MM.1S (cell line): ENCODE measurements at regions not wholly inside any gene's neighbourhood (a gene's known extent, or its start where the extent isn't known, plus 50 kb on each side); places are given as distances from the start of the nearest gene placed in this dataset.

ENCODE experiments used
- DNase-seq: peaks from one replicate; pipeline ENCODE4 v3.0.0-alpha.2; 2015
- H2AFZ ChIP-seq: fragments of 300-600 bp; sonication (generic); 2 replicates; pipeline ENCODE4 v1.6.0; 2016; ENCODE audit warnings: antibody characterized with exemption, low read length
- H3F3A ChIP-seq: fragments of 300-600 bp; sonication (generic); 2 replicates; pipeline ENCODE4 v1.6.1; 2016; ENCODE audit warnings: mild to moderate bottlenecking, antibody characterized with exemption, low read length, moderate library complexity, mixed read lengths; ENCODE audit not compliant: insufficient read depth
- H3K27ac ChIP-seq: fragments of 300-600 bp; sonication (generic); 2 replicates; pipeline ENCODE4 v1.5.1; 2016; ENCODE audit warnings: mild to moderate bottlenecking, low read length
- H3K27me3 ChIP-seq: fragments of 300-600 bp; sonication (generic); replicated peaks from 2 replicates; pipeline ENCODE4 v1.6.0; 2016; ENCODE audit warnings: low read length; ENCODE audit not compliant: insufficient read depth
- H3K36me3 ChIP-seq: fragments of 300-600 bp; sonication (generic); replicated peaks from 2 replicates; pipeline ENCODE4 v1.6.1; 2016; ENCODE audit warnings: mild to moderate bottlenecking, low read length, mixed read lengths; ENCODE audit not compliant: insufficient read depth
- H3K4me1 ChIP-seq: fragments of 300-600 bp; sonication (generic); 2 replicates; pipeline ENCODE4 v1.6.1; 2016; ENCODE audit warnings: low read length, mixed read lengths
- H3K4me2 ChIP-seq: fragments of 300-600 bp; sonication (generic); 2 replicates; pipeline ENCODE4 v1.6.0; 2016; ENCODE audit warnings: low read depth, low read length
- H3K4me3 ChIP-seq: fragments of 300-600 bp; sonication (generic); 2 replicates; pipeline ENCODE4 v1.5.1; 2016; ENCODE audit warnings: low read length, mixed read lengths
- H3K79me2 ChIP-seq: fragments of 300-600 bp; sonication (generic); 2 replicates; pipeline ENCODE4 v1.6.1; 2016; ENCODE audit warnings: mixed run types, low read length, mixed read lengths
- H3K9ac ChIP-seq: fragments of 300-600 bp; sonication (generic); 2 replicates; pipeline ENCODE4 v1.6.1; 2016; ENCODE audit warnings: low read length, mixed read lengths
- H3K9me2 ChIP-seq: fragments of 300-600 bp; sonication (generic); replicated peaks from 2 replicates; pipeline ENCODE4 v1.6.1; 2016; ENCODE audit warnings: mild to moderate bottlenecking, low read length, mixed read lengths; ENCODE audit not compliant: insufficient read depth
- H3K9me3 ChIP-seq: fragments of 300-600 bp; sonication (generic); replicated peaks from 2 replicates; pipeline ENCODE4 v1.6.1; 2016; ENCODE audit warnings: mild to moderate bottlenecking, low read length, mixed read lengths; ENCODE audit not compliant: insufficient read depth
- H4K20me1 ChIP-seq: fragments of 300-600 bp; sonication (generic); 2 replicates; pipeline ENCODE4 v1.6.1; 2016; ENCODE audit warnings: mild to moderate bottlenecking, low read length, moderate library complexity, mixed read lengths; ENCODE audit not compliant: insufficient read depth
- EZH2 ChIP-seq: fragments of 300-600 bp; sonication (generic); optimal IDR thresholded peaks from 2 replicates; pipeline ENCODE3; 2017; ENCODE audit warnings: low read depth, mild to moderate bottlenecking, antibody characterized with exemption, low read length, mixed read lengths
- EZH2phosphoT487 ChIP-seq: fragments of 300-600 bp; sonication (generic); IDR thresholded peaks from 2 replicates; pipeline ENCODE4 v1.6.1; 2018; ENCODE audit warnings: antibody characterized with exemption, low read length
- TF ChIP-seq, protein P1 (sequence below): fragments of 300-600 bp; sonication (generic); IDR thresholded peaks from 2 replicates; pipeline ENCODE4 v1.5.1; 2016; ENCODE audit warnings: antibody characterized with exemption, low read length, mixed read lengths

DNA sequence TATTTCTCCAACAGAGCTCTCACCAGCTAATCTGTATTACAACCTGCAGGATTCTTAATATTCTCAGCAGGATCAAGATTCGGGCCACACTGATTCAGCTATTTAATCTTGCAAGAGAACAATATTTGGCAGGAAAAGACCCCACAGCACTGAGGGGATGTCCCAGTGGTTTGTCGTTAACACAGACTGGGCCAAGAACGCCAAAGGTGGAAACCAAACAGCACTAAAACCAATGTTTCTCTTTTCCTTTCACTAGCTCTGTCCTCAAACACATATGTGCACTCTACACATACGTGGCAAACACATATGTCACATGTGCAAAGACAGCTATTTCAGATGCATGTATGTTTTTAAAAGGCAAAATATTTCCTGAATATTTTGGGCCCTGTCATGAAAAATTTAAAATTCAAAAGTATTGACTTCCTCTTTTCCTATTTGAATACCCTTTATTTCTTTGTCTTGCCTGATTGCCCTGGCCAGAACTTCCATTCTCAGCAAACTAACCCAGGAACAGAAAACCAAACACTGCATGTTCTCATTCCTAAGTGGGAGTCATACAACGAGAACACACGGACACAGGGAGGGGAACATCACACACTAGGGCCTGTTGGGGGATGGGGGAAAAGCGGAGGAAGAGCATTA, 51.7 kb upstream of the NEBL start:
- Histone ChIP-seq H3K79me2 (no peaks in the 10 kb centered on the region), H3K36me3 (no peaks in the 10 kb centered on the region), H3K4me3 (peak overlapping the region; percentile 19; the same call in 1 of the 2 replicates), H3K4me2 (peak overlapping the region; percentile 50; the same call in 1 of the 2 replicates), H2AFZ (peak overlapping the region; percentile 59), H3K27me3 (no peaks in the 10 kb centered on the region), H3K9ac (peak overlapping the region; percentile 22; the same call in 1 of the 2 replicates), H3F3A (no peaks in the 10 kb centered on the region), H3K27ac (no peak overlapping the region; the same call in 1 of the 2 replicates), H3K9me3 (no peaks in the 10 kb centered on the region), H4K20me1 (no peaks in the 10 kb centered on the region), H3K4me1 (peaks cover 7% of the 10 kb centered on the region), H3K9me2 (no peaks in the 10 kb centered on the region)
- no peak for TF ChIP-seq EZH2phosphoT487
- TF ChIP-seq, protein P1, sequence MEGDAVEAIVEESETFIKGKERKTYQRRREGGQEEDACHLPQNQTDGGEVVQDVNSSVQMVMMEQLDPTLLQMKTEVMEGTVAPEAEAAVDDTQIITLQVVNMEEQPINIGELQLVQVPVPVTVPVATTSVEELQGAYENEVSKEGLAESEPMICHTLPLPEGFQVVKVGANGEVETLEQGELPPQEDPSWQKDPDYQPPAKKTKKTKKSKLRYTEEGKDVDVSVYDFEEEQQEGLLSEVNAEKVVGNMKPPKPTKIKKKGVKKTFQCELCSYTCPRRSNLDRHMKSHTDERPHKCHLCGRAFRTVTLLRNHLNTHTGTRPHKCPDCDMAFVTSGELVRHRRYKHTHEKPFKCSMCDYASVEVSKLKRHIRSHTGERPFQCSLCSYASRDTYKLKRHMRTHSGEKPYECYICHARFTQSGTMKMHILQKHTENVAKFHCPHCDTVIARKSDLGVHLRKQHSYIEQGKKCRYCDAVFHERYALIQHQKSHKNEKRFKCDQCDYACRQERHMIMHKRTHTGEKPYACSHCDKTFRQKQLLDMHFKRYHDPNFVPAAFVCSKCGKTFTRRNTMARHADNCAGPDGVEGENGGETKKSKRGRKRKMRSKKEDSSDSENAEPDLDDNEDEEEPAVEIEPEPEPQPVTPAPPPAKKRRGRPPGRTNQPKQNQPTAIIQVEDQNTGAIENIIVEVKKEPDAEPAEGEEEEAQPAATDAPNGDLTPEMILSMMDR = no peak
- TF ChIP-seq EZH2 = no peak
- no peak for DNase-seq
